ENCODE measurements at regions not wholly inside any gene's neighbourhood (a gene's known extent, or its start where the extent isn't known, plus 50 kb on each side); places are given as distances from the start of the nearest gene placed in this dataset.

DNA sequence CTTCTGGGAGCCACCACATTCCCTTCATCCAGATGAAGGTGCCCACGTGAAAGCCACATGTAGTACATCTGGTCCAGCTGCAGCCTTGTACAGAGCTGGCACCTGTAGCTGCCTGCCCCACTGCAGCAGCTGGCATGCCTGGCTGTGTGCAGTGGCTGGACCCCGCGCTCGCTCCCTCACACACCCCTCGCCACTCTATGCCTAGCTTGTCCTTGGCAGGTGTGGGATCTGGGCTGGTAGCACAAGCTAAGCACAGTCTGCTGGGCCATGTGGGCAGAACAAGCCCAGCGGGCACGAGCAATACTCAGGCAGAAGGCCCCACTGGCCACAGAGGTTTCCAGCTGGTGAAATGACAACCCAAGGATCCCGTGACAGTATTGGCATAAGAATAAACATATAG lies 163.9 kb upstream of the PRNP start:
- TF ChIP-seq, protein P1, sequence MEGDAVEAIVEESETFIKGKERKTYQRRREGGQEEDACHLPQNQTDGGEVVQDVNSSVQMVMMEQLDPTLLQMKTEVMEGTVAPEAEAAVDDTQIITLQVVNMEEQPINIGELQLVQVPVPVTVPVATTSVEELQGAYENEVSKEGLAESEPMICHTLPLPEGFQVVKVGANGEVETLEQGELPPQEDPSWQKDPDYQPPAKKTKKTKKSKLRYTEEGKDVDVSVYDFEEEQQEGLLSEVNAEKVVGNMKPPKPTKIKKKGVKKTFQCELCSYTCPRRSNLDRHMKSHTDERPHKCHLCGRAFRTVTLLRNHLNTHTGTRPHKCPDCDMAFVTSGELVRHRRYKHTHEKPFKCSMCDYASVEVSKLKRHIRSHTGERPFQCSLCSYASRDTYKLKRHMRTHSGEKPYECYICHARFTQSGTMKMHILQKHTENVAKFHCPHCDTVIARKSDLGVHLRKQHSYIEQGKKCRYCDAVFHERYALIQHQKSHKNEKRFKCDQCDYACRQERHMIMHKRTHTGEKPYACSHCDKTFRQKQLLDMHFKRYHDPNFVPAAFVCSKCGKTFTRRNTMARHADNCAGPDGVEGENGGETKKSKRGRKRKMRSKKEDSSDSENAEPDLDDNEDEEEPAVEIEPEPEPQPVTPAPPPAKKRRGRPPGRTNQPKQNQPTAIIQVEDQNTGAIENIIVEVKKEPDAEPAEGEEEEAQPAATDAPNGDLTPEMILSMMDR (IDR thresholded peaks at IDR 0.05; ENCODE audit: insufficient read depth, low read length, severe bottlenecking): no peak
- H3K4me3 ChIP-seq (ENCODE audit: low read depth, low read length): no peak overlapping the region
- FAIRE-seq (no peak), DNase-seq (ENCODE audit: low read depth) (no peak)
- no peaks in the 10 kb centered on the region for H3K36me3 ChIP-seq (ENCODE audit: control insufficient read depth, insufficient read depth, low read length)
- H3K27me3 ChIP-seq (ENCODE audit: control insufficient read depth, insufficient read depth, low read length): no peaks in the 10 kb centered on the region

DNA sequence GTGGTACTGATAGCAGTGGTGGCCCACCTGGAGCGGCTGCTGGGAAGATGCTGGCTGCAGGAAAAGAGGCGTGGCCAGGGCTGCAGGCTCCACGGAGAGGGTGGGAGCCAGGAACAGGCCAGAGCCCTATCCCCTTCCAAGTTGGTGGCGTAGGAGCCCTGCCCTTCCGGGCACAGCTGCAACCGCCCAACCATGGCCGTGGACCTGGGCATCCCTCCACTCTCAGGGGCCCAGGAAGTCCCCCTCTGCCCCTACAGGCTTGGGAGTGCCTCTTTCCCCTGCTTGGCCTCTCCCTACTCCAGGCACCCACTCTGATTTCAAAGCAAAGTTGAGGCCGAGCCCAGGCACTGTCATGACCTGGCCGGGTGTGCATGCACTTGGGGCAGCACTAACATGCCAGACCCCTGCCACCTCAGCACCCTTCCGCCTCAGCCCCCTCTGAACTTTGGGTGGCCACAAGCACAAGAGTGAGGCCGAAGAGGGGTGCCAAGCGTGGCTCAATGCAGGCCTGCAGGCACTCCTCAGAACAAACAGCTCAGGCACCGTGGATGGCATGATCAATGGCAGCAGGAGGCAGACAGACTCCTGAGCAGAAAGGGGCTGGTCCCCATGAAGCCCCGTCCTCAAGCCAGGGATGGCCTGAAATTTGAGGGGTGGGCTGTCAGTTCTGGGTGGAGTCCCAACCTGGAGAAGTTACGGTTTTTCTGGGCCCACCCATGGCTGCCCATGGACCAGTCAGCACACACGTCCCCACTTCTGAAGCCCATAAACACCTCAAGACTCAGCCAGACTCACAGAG lies 164.9 kb upstream of the PRNP start:
- DNase-seq (ENCODE audit: low read depth) (no peak), FAIRE-seq (no peak)
- TF ChIP-seq, protein P1 (IDR thresholded peaks at IDR 0.05; ENCODE audit: insufficient read depth, low read length, severe bottlenecking): no peak
- no peak overlapping the region for H3K4me3 ChIP-seq (ENCODE audit: low read depth, low read length)
- H3K27me3 ChIP-seq (ENCODE audit: control insufficient read depth, insufficient read depth, low read length): no peaks in the 10 kb centered on the region
- no peaks in the 10 kb centered on the region for H3K36me3 ChIP-seq (ENCODE audit: control insufficient read depth, insufficient read depth, low read length)

DNA sequence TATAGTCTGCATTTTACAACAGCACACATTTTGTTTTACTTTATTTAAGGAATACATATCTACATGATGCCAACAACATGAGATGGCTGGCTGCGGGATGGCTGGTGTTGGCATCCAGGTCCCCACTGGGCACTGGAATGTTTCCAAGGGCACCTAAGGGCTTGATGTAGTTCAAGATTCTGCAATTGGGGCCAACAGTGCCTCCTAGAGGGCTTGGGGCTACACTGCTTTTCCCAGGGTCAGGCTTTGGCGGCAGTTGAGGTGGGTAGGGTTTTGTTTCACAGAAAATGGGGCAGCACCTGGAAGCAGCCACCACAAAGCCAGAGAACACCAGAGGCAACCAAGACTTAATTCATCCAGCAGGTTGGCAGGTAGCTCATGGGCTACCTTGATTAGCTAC lies 166.7 kb upstream of the PRNP start:
- Histone ChIP-seq H3K4me3 (ENCODE audit: low read depth, low read length) (no peak overlapping the region), H3K27me3 (ENCODE audit: control insufficient read depth, insufficient read depth, low read length) (no peaks in the 10 kb centered on the region), H3K36me3 (ENCODE audit: control insufficient read depth, insufficient read depth, low read length) (no peaks in the 10 kb centered on the region)
- peak; percentile 46 for DNase-seq (ENCODE audit: low read depth)
- TF ChIP-seq, protein P1 (IDR thresholded peaks at IDR 0.05; ENCODE audit: insufficient read depth, low read length, severe bottlenecking): peak; percentile 84
- FAIRE-seq: no peak

GRCh38 chr20:4516876-4517275 lies 169.4 kb upstream of the PRNP start:
- TF ChIP-seq, protein P1 (IDR thresholded peaks at IDR 0.05; ENCODE audit: insufficient read depth, low read length, severe bottlenecking): no peak
- FAIRE-seq: no peak
- H3K4me3 ChIP-seq (ENCODE audit: low read depth, low read length): no peak overlapping the region
- H3K27me3 ChIP-seq (ENCODE audit: control insufficient read depth, insufficient read depth, low read length): no peaks in the 10 kb centered on the region
- H3K36me3 ChIP-seq (ENCODE audit: control insufficient read depth, insufficient read depth, low read length): no peaks in the 10 kb centered on the region
- DNase-seq (ENCODE audit: low read depth): peak; percentile 58

- Histone ChIP-seq H3K36me3 (ENCODE audit: control insufficient read depth, insufficient read depth, low read length) (no peaks in the 10 kb centered on the region), H3K4me3 (ENCODE audit: low read depth, low read length) (no peak overlapping the region), H3K27me3 (ENCODE audit: control insufficient read depth, insufficient read depth, low read length) (no peaks in the 10 kb centered on the region)
- DNase-seq (ENCODE audit: low read depth) (peak; percentile 88), FAIRE-seq (no peak)
- TF ChIP-seq, protein P1 (IDR thresholded peaks at IDR 0.05; ENCODE audit: insufficient read depth, low read length, severe bottlenecking): no peak
Observed at GRCh38 chr20:4513720-4514119, 172.5 kb upstream of the PRNP start.

Measured in bronchial epithelial cell (primary cell).